ENCODE measurements at regions not wholly inside any gene's neighbourhood (a gene's known extent, or its start where the extent isn't known, plus 50 kb on each side); places are given as distances from the start of the nearest gene placed in this dataset.

- peak overlapping the region; percentile 44 for H3K4me2 ChIP-seq (ENCODE audit: control insufficient read depth, extremely low read depth, insufficient read depth, low read depth, low read length)
- H3K36me3 ChIP-seq (ENCODE audit: control insufficient read depth in 2 of 2, extremely low read depth in 1 of 2, insufficient read depth in 2 of 2, low read length in 2 of 2), result no peaks in the 10 kb centered on the region
- DNase-seq (ENCODE audit: low read depth, low spot score) (no peak), FAIRE-seq (peak; percentile 92)
- H3K27me3 ChIP-seq (ENCODE audit: control insufficient read depth, extremely low read depth, insufficient read depth, low read length), result no peaks in the 10 kb centered on the region
- no peaks in the 10 kb centered on the region for H3K79me2 ChIP-seq (ENCODE audit: control insufficient read depth, insufficient read depth, low read length)
- no peak overlapping the region for H3K27ac ChIP-seq (ENCODE audit: control insufficient read depth, insufficient read depth, low read length)
- dilution Hi-C loops (cut with MboI; ENCODE audit: extremely low pct_ligation_motif_present, low sequenced_read_pairs), result no loop called here
- peak overlapping the region; percentile 51 for H2AFZ ChIP-seq (ENCODE audit: control insufficient read depth, low read length)
- no peak overlapping the region for H3K9ac ChIP-seq (ENCODE audit: control insufficient read depth, extremely low read depth, insufficient read depth, low read length)
- H4K20me1 ChIP-seq (ENCODE audit: control insufficient read depth, extremely low read depth, insufficient read depth, low read length), result no peaks in the 10 kb centered on the region
- no peaks in the 10 kb centered on the region for H3K9me1 ChIP-seq (ENCODE audit: control insufficient read depth, extremely low read depth, insufficient read depth, low read length)
- H3K4me3 ChIP-seq (ENCODE audit: control insufficient read depth in 2 of 3, extremely low read depth in 1 of 3, insufficient read depth in 2 of 3, low read depth in 1 of 3, low read length in 3 of 3), result no peak overlapping the region
- TF ChIP-seq, protein P1, sequence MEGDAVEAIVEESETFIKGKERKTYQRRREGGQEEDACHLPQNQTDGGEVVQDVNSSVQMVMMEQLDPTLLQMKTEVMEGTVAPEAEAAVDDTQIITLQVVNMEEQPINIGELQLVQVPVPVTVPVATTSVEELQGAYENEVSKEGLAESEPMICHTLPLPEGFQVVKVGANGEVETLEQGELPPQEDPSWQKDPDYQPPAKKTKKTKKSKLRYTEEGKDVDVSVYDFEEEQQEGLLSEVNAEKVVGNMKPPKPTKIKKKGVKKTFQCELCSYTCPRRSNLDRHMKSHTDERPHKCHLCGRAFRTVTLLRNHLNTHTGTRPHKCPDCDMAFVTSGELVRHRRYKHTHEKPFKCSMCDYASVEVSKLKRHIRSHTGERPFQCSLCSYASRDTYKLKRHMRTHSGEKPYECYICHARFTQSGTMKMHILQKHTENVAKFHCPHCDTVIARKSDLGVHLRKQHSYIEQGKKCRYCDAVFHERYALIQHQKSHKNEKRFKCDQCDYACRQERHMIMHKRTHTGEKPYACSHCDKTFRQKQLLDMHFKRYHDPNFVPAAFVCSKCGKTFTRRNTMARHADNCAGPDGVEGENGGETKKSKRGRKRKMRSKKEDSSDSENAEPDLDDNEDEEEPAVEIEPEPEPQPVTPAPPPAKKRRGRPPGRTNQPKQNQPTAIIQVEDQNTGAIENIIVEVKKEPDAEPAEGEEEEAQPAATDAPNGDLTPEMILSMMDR (optimal IDR thresholded peaks at IDR 0.05 in 1 of 3, IDR thresholded peaks at IDR 0.05 in 1 of 3, conservative IDR thresholded peaks at IDR 0.05 in 1 of 3; ENCODE audit: extremely low read depth in 1 of 3, insufficient read depth in 2 of 3, low read length in 3 of 3), result peak; percentile 5 to 88 (median 26)
- no peak for TF ChIP-seq EZH2 (IDR thresholded peaks at IDR 0.05; ENCODE audit: low read length)
- H3K4me1 ChIP-seq (ENCODE audit: control insufficient read depth, extremely low read depth, insufficient read depth, low read length), result peaks cover 6% of the 10 kb centered on the region
- H3K9me3 ChIP-seq (ENCODE audit: control insufficient read depth, low read depth, low read length), result no peaks in the 10 kb centered on the region
Measured at GRCh38 chr4:123244137-123244536, 152.5 kb upstream of the SPRY1 start.

GRCh38 chr4:123246085-123246484, 150.5 kb upstream of the SPRY1 start:
- H3K4me2 ChIP-seq (ENCODE audit: control insufficient read depth, extremely low read depth, insufficient read depth, low read depth, low read length), result no peak overlapping the region
- peaks cover 9% of the 10 kb centered on the region for H3K4me1 ChIP-seq (ENCODE audit: control insufficient read depth, extremely low read depth, insufficient read depth, low read length)
- TF ChIP-seq, protein P1 (optimal IDR thresholded peaks at IDR 0.05 in 1 of 3, IDR thresholded peaks at IDR 0.05 in 1 of 3, conservative IDR thresholded peaks at IDR 0.05 in 1 of 3; ENCODE audit: extremely low read depth in 1 of 3, insufficient read depth in 2 of 3, low read length in 3 of 3), result no peak
- dilution Hi-C loops (cut with MboI; ENCODE audit: extremely low pct_ligation_motif_present, low sequenced_read_pairs), result no loop called here
- no peaks in the 10 kb centered on the region for H3K9me1 ChIP-seq (ENCODE audit: control insufficient read depth, extremely low read depth, insufficient read depth, low read length)
- H3K27me3 ChIP-seq (ENCODE audit: control insufficient read depth, extremely low read depth, insufficient read depth, low read length), result no peaks in the 10 kb centered on the region
- H3K4me3 ChIP-seq (ENCODE audit: control insufficient read depth in 2 of 3, extremely low read depth in 1 of 3, insufficient read depth in 2 of 3, low read depth in 1 of 3, low read length in 3 of 3), result no peak overlapping the region
- no peak for FAIRE-seq
- no peaks in the 10 kb centered on the region for H3K9me3 ChIP-seq (ENCODE audit: control insufficient read depth, low read depth, low read length)
- H3K9ac ChIP-seq (ENCODE audit: control insufficient read depth, extremely low read depth, insufficient read depth, low read length), result no peak overlapping the region
- no peak overlapping the region for H3K27ac ChIP-seq (ENCODE audit: control insufficient read depth, insufficient read depth, low read length)
- no peak for DNase-seq (ENCODE audit: low read depth, low spot score)
- H2AFZ ChIP-seq (ENCODE audit: control insufficient read depth, low read length), result no peak overlapping the region
- H3K36me3 ChIP-seq (ENCODE audit: control insufficient read depth in 2 of 2, extremely low read depth in 1 of 2, insufficient read depth in 2 of 2, low read length in 2 of 2), result no peaks in the 10 kb centered on the region
- H3K79me2 ChIP-seq (ENCODE audit: control insufficient read depth, insufficient read depth, low read length), result no peaks in the 10 kb centered on the region
- no peaks in the 10 kb centered on the region for H4K20me1 ChIP-seq (ENCODE audit: control insufficient read depth, extremely low read depth, insufficient read depth, low read length)

All from keratinocyte (primary cell).